Heart left ventricle (tissue), 16 donors: ENCODE measurements at regions not wholly inside any gene's neighbourhood (a gene's known extent, or its start where the extent isn't known, plus 50 kb on each side); places are given as distances from the start of the nearest gene placed in this dataset.
"Not testable (repeated sequence)": the region's sequence is repeated elsewhere in the genome, so short reads cannot be mapped to it uniquely, and the experiment has no call there.

Source experiments
- ATAC-seq, 4 donors: fragments of 200-7000 bp; cut with Tn5 transposase; one replicate each; pipeline ENCODE4 v1.9.1; 2020 to 2022; ENCODE audit warnings: moderate library complexity in 4 of 4, mild to moderate bottlenecking in 3 of 4, moderate number of reproducible peaks in 1 of 4
- DNase-seq, 5 donors: peaks; one replicate each; pipeline ENCODE4 v3.0.0-alpha.2; 2020
- H3K27ac ChIP-seq, 12 donors: fragments of 200-600 bp; sonication (generic) in 4 of 12; one replicate each; pipeline versions ENCODE4 v1.5.0 to v1.8.0; 2016 to 2022; ENCODE audit warnings: mild to moderate bottlenecking in 2 of 12
- H3K27me3 ChIP-seq, 9 donors: fragments of 200-600 bp; sonication (generic) in 2 of 9; one replicate each; pipeline versions ENCODE4 v1.5.1 to v1.8.0; 2016 to 2022; ENCODE audit warnings: mild to moderate bottlenecking in 3 of 9
- H3K36me3 ChIP-seq, 9 donors: fragments of 200-600 bp; sonication (generic) in 2 of 9; one replicate each; pipeline versions ENCODE4 v1.5.0 to v1.8.0; 2018 to 2022; ENCODE audit warnings: mild to moderate bottlenecking in 2 of 9
- H3K4me1 ChIP-seq, 12 donors: fragments of 200-600 bp; sonication (generic) in 4 of 12; one replicate each; pipeline versions ENCODE4 v1.5.0 to v1.8.0; 2016 to 2022; ENCODE audit warnings: mild to moderate bottlenecking in 3 of 12
- H3K4me3 ChIP-seq, 12 donors: fragments of 200-600 bp; sonication (generic) in 4 of 12; one replicate each; pipeline versions ENCODE4 v1.5.0 to v1.8.0; 2017 to 2022; ENCODE audit warnings: mild to moderate bottlenecking in 9 of 12, moderate library complexity in 4 of 12
- H3K9me3 ChIP-seq, 12 donors: fragments of 200-600 bp; sonication (generic) in 4 of 12; one replicate each; pipeline versions ENCODE4 v1.5.0 to v1.8.0; 2016 to 2022; ENCODE audit warnings: mild to moderate bottlenecking in 1 of 12
- POLR2A ChIP-seq, 2 donors: fragments of 450-650 bp; IDR thresholded peaks; one replicate each; pipeline ENCODE4 v1.6.1; 2017; ENCODE audit warnings: antibody characterized with exemption in 2 of 2, mild to moderate bottlenecking in 2 of 2, moderate library complexity in 2 of 2
- WGBS, 4 donors: extraction: QIAGEN DNeasy Blood & Tissue Kit in 2 of 4; methylation state at CpG; one replicate each; pipeline versions ENCODE4 v1.1.5 to v1.1.7; 2013 to 2018; 5-methylcytosine and 5-hydroxymethylcytosine counted together
- intact Hi-C, 10 donors: fragments of 100-400 bp; cut with DNase I; formaldehyde crosslinking; loops; one replicate each; pipeline versions ENCODE4 v1.11.1 to v1.14.2; 2022
- TF ChIP-seq, protein P1 (sequence below), 12 donors: fragments of 200-600 bp; sonication (generic) in 4 of 12; IDR thresholded peaks; one replicate each; pipeline versions ENCODE4 v1.5.0 to v1.8.0; 2018 to 2022; ENCODE audit warnings: antibody characterized with exemption in 12 of 12, mild to moderate bottlenecking in 5 of 12
- donor health status: ischemic (EF 13 %, LVEDD 7.1; RV severe dilation, severe dysfunction).
- donor health status: healthy with polysubstance abuse.
- donor health status: DM: no; HTN: yes; CAD: no.
- donor health status: DM: no; HTN: no; CAD: no.
- donor health status: ischemic (EF 25% LVEDD 6.9; RV normal size, moderate dysfunction).
- donor health status: ischemic (EF 25% LVEDD 5.7; RV mildly dilated, moderate dysfunction).
- donor health status: healthy.
- donor health status: DM: yes; HTN: yes; CAD: no.
- donor health status: ischemic (EF 35%, LVEDD 5.7; RV mildly dilated, moderate dysfunction).
- donor health status: nonischemic (EF 11% LVEDD 7.7; RV severe dilation, severe dysfunction).
- donor health status: DM: yes; HTN: yes; CAD: no.
- donor health status: PGD.
- donor health status: ischemic (EF 29% LVEDD 5.4; RV normal size, mild dysfunction).
- donor health status: nonischemic (EF 23%, LVEDD 6.1; RV moderate dilation, normal function).

DNA sequence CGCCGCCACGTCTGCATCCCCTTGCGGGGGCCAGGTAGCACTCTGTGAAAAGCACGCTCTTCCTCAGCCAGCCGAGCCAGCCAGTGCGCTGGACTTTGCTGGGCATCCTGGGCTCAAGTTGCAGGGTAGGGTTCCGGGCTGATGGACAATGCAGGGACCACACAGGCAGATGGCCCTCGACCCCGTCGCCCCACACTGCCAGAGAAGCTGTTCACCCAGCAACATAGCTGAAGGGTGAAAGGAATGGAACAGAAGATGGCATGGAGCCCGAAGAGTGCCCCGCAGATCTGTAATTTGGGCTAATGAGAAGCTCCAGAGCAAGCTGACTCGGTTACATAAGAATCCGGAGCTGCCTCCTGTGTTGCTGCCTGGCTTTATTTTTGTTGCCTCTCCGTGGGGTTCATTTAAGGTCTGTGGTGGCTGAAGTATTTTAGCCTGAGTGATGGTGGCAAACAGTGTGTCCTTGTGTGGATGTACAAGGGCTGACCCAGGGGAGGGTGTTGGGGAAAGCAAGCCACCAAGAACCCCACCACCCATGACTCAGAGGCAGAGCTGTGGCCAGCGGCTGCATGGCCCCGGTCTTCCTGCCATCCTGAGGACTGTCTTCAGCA, 105.8 kb downstream of the SOX1 start:
- TF ChIP-seq, protein P1, sequence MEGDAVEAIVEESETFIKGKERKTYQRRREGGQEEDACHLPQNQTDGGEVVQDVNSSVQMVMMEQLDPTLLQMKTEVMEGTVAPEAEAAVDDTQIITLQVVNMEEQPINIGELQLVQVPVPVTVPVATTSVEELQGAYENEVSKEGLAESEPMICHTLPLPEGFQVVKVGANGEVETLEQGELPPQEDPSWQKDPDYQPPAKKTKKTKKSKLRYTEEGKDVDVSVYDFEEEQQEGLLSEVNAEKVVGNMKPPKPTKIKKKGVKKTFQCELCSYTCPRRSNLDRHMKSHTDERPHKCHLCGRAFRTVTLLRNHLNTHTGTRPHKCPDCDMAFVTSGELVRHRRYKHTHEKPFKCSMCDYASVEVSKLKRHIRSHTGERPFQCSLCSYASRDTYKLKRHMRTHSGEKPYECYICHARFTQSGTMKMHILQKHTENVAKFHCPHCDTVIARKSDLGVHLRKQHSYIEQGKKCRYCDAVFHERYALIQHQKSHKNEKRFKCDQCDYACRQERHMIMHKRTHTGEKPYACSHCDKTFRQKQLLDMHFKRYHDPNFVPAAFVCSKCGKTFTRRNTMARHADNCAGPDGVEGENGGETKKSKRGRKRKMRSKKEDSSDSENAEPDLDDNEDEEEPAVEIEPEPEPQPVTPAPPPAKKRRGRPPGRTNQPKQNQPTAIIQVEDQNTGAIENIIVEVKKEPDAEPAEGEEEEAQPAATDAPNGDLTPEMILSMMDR (IDR thresholded peaks at IDR 0.05): no peak
- no peak for TF ChIP-seq POLR2A (IDR thresholded peaks at IDR 0.05)
- H3K27ac ChIP-seq: no peak overlapping the region
- no peaks in the 10 kb centered on the region for H3K36me3 ChIP-seq
- H3K4me3 ChIP-seq: no peak overlapping the region
- DNase-seq: no peak
- WGBS, 4 donors: 77 to 85% (median 80%) methylated on average over 18 of the region's 18 CpGs
- ATAC-seq: peak in 1 of 4 donors; percentile 53
- peaks cover 0 to 14% (median 0%) of the 10 kb centered on the region in 12 donors for H3K9me3 ChIP-seq
- peaks cover 0 to 22% (median 0%) of the 10 kb centered on the region in 9 donors for H3K27me3 ChIP-seq
- H3K4me1 ChIP-seq: peaks cover 0 to 5% (median 0%) of the 10 kb centered on the region in 12 donors
- intact Hi-C loops: no loop called here

- DNase-seq: no peak
- peaks cover 0 to 22% (median 0%) of the 10 kb centered on the region in 9 donors for H3K27me3 ChIP-seq
- no peak overlapping the region for H3K4me3 ChIP-seq
- H3K9me3 ChIP-seq: peaks cover 0 to 14% (median 0%) of the 10 kb centered on the region in 12 donors
- ATAC-seq: no peak
- intact Hi-C loops: no loop called here
- H3K36me3 ChIP-seq: no peaks in the 10 kb centered on the region
- TF ChIP-seq, protein P1 (IDR thresholded peaks at IDR 0.05): no peak
- no peak for TF ChIP-seq POLR2A (IDR thresholded peaks at IDR 0.05)
- peaks cover 0 to 5% (median 0%) of the 10 kb centered on the region in 12 donors for H3K4me1 ChIP-seq
- H3K27ac ChIP-seq: no peak overlapping the region
- WGBS, 4 donors: 89 to 91% (median 90%) methylated on average over 7 of the region's 7 CpGs
These were observed 107.6 kb downstream of the SOX1 start for GRCh38 chr13:112174476-112175110.

- intact Hi-C loops: no loop called here
- DNase-seq (peak in 1 of 5 donors; percentile 37), ATAC-seq (no peak)
- WGBS, 4 donors: 84 to 87% (median 85%) methylated on average over 21 to 25 of the region's 25 CpGs
- H3K36me3 ChIP-seq: no peaks in the 10 kb centered on the region
- no peak overlapping the region for H3K27ac ChIP-seq
- TF ChIP-seq, protein P1 (IDR thresholded peaks at IDR 0.05): no peak
- no peak for TF ChIP-seq POLR2A (IDR thresholded peaks at IDR 0.05)
- peaks cover 0 to 14% (median 0%) of the 10 kb centered on the region in 12 donors for H3K9me3 ChIP-seq
- H3K4me1 ChIP-seq: peaks cover 0 to 5% (median 0%) of the 10 kb centered on the region in 12 donors
- no peak overlapping the region for H3K4me3 ChIP-seq
- H3K27me3 ChIP-seq: peaks cover 0 to 22% (median 0%) of the 10 kb centered on the region in 9 donors
These were observed 108.5 kb downstream of the SOX1 start for GRCh38 chr13:112175162-112176075.

- not testable (repeated sequence) for ATAC-seq
- WGBS, 4 donors: 83 to 87% (median 84%) methylated on average over 26 to 34 of the region's 34 CpGs
- DNase-seq: peak in 1 of 5 donors; percentile 25
These were observed 109.5 kb downstream of the SOX1 start for GRCh38 chr13:112176141-112177119.

More at GRCh38 chr13:112176141-112177119, 109.5 kb downstream of the SOX1 start:
- H3K36me3 ChIP-seq, H3K4me1 ChIP-seq, H3K4me3 ChIP-seq, intact Hi-C loops, H3K27ac ChIP-seq: not testable (repeated sequence)
- H3K9me3 ChIP-seq: peaks cover 0 to 14% (median 0%) of the 10 kb centered on the region in 12 donors
- peaks cover 0 to 23% (median 0%) of the 10 kb centered on the region in 9 donors for H3K27me3 ChIP-seq
